Ectodermal cell (in vitro differentiated cells): ENCODE measurements at regions not wholly inside any gene's neighbourhood (a gene's known extent, or its start where the extent isn't known, plus 50 kb on each side); places are given as distances from the start of the nearest gene placed in this dataset.

Source experiments
- H3K27ac ChIP-seq: 2 replicates; pipeline ENCODE4 v1.7.0; 2013; ENCODE audit warnings: mild to moderate bottlenecking, low read depth, low read length; ENCODE audit not compliant: insufficient read depth, poor library complexity, severe bottlenecking
- H3K27me3 ChIP-seq: 2 replicates; pipeline ENCODE4 v1.7.0; 2013; ENCODE audit warnings: mild to moderate bottlenecking, low read length; ENCODE audit not compliant: insufficient read depth, control insufficient read depth, poor library complexity, severe bottlenecking
- H3K36me3 ChIP-seq: one replicate; pipeline ENCODE4 v1.7.0; 2013; ENCODE audit warnings: low read length; ENCODE audit not compliant: control insufficient read depth, insufficient read depth
- H3K4me1 ChIP-seq: one replicate; pipeline ENCODE4 v1.7.0; 2013; ENCODE audit warnings: low read length; ENCODE audit not compliant: control insufficient read depth, insufficient read depth
- H3K4me3 ChIP-seq: 2 replicates; pipeline ENCODE4 v1.7.0; 2013; ENCODE audit warnings: low read depth, low read length, control low read depth; ENCODE audit not compliant: insufficient read depth
- H3K9me3 ChIP-seq: 2 replicates; pipeline ENCODE4 v1.7.0; 2013; ENCODE audit warnings: mild to moderate bottlenecking, low read length, moderate library complexity; ENCODE audit not compliant: control insufficient read depth
- WGBS, 2 experiments: methylation state at CpG; one replicate each; pipeline ENCODE4 v1.1.7; 2013; ENCODE audit warnings: missing lambda C conversion rate in 2 of 2; 5-methylcytosine and 5-hydroxymethylcytosine counted together

DNA sequence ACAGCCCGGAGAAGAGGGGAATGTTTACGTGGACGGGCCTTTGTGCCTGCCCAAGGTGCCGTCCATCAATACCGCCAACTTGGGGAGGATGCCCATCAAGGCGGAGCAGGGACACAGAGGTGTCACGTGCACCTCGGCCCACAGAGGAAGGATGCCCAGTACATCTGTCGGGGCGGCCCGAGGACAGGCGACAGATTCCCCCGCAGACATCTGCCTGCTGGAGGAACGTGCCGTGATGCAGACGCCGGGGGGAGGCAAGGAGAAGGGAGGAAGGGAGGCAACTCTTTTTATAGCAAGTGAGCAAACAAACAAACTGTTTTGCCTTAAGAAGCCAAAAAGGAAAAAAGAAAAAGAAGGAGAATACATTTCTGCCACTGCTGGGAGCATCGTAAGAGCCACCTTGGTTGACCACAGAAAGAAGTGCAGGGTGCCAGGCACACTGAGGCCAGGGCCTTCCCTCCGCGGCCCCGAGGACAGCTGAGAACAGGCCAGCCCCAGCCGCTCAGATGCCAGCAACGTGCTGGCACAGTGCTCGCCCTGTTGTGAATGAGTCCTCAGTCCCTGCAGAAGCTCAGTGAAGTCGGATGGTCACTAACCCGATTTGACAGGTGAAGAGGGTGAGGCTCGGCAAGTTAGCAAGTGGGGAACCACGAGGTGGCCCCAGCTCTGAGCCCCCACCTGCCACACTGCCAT lies 146.4 kb downstream of the RBFOX3 start:
- H3K36me3 ChIP-seq: no peaks in the 10 kb centered on the region
- peaks cover 12% of the 10 kb centered on the region for H3K4me1 ChIP-seq
- H3K27ac ChIP-seq: no peak overlapping the region
- no peaks in the 10 kb centered on the region for H3K9me3 ChIP-seq
- H3K4me3 ChIP-seq: no peak overlapping the region
- WGBS, 2 experiments: 92 to 94% methylated on average over 28 of the region's 28 CpGs
- H3K27me3 ChIP-seq: no peaks in the 10 kb centered on the region

DNA sequence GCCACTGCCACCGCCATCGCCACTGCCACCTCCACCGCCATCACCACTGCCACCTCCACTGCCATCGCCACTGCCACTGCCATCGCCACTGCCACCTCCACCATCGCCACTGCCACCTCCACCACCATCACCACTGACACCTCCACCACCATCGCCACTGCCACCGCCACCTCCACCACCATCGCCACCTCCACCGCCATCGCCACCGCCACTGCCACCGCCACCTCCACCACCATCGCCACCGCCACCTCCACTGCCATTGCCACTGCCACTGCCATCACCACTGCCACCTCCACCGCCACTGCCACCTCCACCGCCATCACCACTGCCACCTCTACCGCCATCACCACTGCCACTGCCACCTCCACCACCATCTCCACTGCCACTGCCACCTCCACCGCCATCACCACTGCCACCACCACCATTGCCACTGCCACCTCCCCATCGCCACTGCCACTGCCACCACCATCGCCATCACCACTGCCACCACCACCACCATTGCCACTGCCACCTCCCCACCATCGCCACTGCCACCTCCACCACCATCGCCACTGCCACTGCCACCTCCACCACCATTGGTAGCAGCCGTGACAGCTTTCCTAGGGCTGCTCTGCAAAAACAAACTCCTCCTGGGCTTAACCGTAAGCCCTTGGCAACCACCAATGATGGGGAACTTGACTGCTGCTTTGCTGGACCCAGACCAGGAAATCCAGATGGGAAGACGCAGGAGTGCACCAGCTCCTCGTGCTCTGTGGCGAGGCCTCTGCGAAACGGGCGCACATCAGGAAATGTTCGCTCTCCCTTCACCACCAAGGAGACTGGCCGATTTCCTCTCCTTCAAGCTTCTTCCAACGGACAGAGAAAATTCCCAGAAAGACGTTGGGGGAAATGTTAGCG lies 147.2 kb downstream of the RBFOX3 start:
- Histone ChIP-seq H3K4me1 (peaks cover 12% of the 10 kb centered on the region), H3K36me3 (no peaks in the 10 kb centered on the region), H3K27me3 (no peaks in the 10 kb centered on the region), H3K27ac (no peak overlapping the region), H3K9me3 (no peaks in the 10 kb centered on the region), H3K4me3 (no peak overlapping the region)
- WGBS, 2 experiments: 93 to 94% methylated on average over 36 of the region's 36 CpGs

DNA sequence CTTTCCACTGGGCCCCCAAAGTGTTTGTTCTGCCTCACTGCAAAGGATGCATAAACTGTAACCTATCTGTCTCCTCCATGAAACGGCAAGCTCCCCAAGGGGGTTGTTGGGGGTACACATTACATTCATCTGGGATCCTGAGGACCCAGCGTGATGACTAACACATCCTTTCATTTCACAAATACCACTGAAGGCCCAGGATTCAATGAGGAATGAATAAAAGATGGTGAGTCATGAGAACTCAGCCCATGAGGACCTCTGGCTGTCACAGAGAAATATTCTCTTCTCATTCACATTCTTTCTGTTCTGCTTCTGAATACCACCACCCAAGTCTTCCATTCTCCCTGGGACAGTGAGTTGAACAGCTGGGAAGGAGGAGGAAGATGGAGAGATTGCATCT lies 149.8 kb downstream of the RBFOX3 start:
- 98 to 100% methylated on average over 1 to 2 of the region's 2 CpGs for WGBS, 2 experiments
- Histone ChIP-seq H3K27me3 (no peaks in the 10 kb centered on the region), H3K27ac (no peak overlapping the region), H3K9me3 (no peaks in the 10 kb centered on the region), H3K36me3 (no peaks in the 10 kb centered on the region), H3K4me1 (peaks cover 12% of the 10 kb centered on the region), H3K4me3 (no peak overlapping the region)

DNA sequence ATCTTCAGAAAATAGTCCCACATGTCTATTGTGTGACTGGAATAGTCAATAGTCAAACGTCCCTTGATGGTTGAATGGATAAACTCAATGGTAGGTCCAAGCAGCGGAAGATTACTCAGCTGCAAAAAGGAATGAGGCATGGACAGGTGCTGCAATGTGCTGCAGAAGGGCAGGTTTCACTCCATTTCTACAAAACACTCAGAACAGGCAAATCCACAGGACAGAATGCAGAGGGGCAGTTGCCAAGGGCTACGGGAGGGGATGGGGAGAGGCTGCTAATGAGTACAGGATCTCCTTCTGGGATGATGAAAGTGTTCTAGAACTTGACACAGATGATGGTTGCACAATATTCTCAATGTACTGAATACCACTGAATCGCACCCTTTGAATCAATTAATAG lies 151.0 kb downstream of the RBFOX3 start:
- H3K36me3 ChIP-seq: no peaks in the 10 kb centered on the region
- H3K27ac ChIP-seq: no peak overlapping the region
- no peaks in the 10 kb centered on the region for H3K9me3 ChIP-seq
- H3K4me1 ChIP-seq: peaks cover 3% of the 10 kb centered on the region
- no peak overlapping the region for H3K4me3 ChIP-seq
- H3K27me3 ChIP-seq: no peaks in the 10 kb centered on the region
- WGBS, 2 experiments: 85 to 93% methylated on average over 4 of the region's 4 CpGs

DNA sequence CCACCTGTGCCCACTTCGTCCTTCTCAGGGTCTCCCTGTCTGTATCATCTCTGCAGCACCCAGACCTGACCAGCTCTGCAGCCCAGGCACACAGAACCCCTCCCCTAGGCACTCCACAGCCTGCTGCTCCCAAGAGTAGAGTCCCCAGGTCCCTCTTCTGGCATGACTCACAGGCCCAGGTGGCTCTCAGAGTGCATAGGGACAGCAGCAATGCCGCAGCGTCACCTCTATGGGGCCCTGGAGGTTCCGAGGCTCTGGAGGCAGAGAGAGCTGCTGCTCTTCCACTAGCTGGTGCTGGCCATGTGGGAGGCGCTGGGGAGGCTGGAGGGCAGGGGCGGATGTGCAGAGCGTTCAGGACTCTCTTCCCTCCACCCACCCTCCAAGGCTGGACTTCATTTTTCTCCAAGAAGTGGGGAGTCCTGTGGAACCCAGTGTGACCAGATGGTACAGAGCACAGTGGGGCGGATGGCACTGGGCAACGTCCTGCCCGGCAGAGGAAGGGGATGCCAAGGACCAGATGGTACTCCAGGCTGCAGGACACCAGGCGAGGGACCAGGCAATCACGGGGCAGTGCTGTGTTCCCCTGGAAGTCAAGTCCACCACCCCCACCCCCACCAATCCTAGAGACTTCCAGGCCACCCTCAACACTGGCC lies 151.7 kb downstream of the RBFOX3 start:
- H3K27me3 ChIP-seq: no peaks in the 10 kb centered on the region
- no peaks in the 10 kb centered on the region for H3K9me3 ChIP-seq
- 84 to 87% methylated on average over 12 of the region's 12 CpGs for WGBS, 2 experiments
- no peaks in the 10 kb centered on the region for H3K4me1 ChIP-seq
- no peak overlapping the region for H3K4me3 ChIP-seq
- no peaks in the 10 kb centered on the region for H3K36me3 ChIP-seq
- H3K27ac ChIP-seq: no peak overlapping the region

DNA sequence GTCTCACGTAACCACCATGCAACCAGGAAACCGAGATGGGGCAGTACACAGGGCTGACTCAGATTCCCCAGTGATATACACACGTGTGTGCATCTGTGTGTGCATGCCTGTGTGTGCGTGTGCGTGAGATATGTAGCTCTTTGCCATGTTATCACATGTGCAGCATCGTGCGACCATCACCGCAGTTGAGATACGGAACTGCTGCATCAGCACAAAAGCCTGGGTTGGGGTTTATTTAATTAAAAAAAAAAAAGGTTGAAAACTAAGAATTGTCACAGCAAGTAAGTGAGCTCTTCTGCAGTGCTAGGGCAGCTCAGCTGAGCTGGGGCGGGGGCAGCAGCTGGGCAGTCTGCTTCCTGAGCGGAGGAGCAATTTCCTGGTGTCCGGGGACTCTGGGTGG lies 152.5 kb downstream of the RBFOX3 start:
- WGBS, 2 experiments: 85% methylated on average over 12 of the region's 12 CpGs
- no peak overlapping the region for H3K27ac ChIP-seq
- H3K9me3 ChIP-seq: no peaks in the 10 kb centered on the region
- no peaks in the 10 kb centered on the region for H3K4me1 ChIP-seq
- no peak overlapping the region for H3K4me3 ChIP-seq
- H3K36me3 ChIP-seq: no peaks in the 10 kb centered on the region
- no peaks in the 10 kb centered on the region for H3K27me3 ChIP-seq

DNA sequence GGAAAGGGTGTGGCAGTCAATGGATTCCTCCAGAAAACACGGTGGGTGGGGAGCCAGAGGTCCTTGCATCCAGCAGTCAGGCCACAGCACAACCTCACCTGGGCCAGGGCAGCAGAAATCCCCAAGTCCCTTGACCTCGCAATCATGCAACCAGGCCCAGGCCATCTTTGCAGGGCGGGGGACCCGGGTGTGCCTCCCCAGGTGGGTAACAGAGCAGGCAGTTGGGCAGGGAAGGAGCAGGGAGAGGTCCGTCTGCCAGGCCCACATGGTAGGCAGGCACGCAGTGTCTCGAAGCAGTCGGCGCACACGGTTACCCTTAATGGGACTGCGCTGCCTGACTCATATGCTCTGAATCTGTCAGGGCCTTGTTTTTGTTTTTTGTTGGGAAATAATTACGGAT lies 153.0 kb downstream of the RBFOX3 start:
- no peaks in the 10 kb centered on the region for H3K36me3 ChIP-seq
- WGBS, 2 experiments: 90 to 92% methylated on average over 12 of the region's 12 CpGs
- H3K9me3 ChIP-seq: no peaks in the 10 kb centered on the region
- H3K4me3 ChIP-seq: no peak overlapping the region
- H3K27ac ChIP-seq: no peak overlapping the region
- no peaks in the 10 kb centered on the region for H3K27me3 ChIP-seq
- H3K4me1 ChIP-seq: no peaks in the 10 kb centered on the region

DNA sequence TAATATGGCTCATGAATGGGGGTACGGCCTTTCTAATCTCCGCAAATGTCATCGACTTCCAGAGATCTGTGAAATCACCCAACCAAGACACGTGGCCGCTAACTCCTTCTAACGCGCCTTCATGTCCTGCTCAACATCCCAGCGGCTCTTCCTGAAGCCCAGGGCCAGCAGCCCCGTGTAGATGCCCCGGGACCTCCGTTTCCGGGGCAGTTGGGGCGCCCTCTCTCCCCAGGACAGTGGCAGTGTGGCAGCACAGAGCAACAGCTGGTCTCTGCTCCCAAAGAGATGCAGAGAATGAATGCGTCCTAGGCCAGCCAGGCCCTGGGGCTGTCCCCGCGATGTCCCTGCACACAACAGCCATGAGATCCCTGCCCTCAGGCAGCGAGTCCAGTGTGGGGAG lies 153.5 kb downstream of the RBFOX3 start:
- WGBS, 2 experiments: 90 to 92% methylated on average over 17 of the region's 17 CpGs
- no peaks in the 10 kb centered on the region for H3K36me3 ChIP-seq
- no peak overlapping the region for H3K4me3 ChIP-seq
- no peaks in the 10 kb centered on the region for H3K4me1 ChIP-seq
- no peaks in the 10 kb centered on the region for H3K27me3 ChIP-seq
- H3K27ac ChIP-seq: no peak overlapping the region
- no peaks in the 10 kb centered on the region for H3K9me3 ChIP-seq

DNA sequence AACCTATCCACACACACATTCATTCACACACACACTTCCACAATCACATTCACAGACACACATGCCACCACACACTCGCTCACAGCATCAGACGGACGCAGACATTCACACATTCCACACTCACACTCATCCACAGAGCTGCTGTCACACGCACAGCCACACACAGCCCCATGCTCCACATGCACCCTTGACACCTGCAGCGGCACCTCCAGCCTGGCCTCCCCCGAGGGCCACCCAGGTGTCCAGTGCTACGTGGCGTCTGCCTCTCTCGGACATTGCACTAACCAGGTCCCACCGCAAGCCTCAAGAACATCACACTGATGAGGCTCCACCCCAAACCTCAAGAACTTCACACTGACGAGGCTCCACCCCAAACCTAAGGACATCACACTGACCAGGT lies 155.2 kb downstream of the RBFOX3 start:
- Histone ChIP-seq H3K9me3 (no peaks in the 10 kb centered on the region), H3K27ac (no peak overlapping the region), H3K4me3 (no peak overlapping the region), H3K36me3 (no peaks in the 10 kb centered on the region), H3K27me3 (no peaks in the 10 kb centered on the region), H3K4me1 (no peaks in the 10 kb centered on the region)
- WGBS, 2 experiments: 85 to 89% methylated on average over 11 of the region's 11 CpGs

DNA sequence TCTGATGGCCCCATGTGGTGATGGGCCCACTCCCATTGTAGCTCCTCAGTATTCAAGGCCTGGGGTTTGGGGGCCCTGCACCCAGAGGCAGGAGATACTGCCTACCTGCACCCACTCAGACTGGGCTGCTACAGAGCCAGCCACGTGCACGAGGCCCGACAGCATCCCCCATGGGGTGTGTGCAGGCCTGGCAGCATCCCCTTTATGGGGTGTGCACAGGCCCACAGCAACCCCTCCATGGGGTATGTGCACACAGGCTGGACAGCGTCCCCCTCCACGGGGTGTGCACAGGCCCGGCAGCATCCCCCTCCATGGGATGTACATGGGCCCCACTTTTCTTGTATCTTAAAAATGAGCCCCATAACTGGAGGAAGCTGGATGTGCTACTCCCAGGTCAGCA lies 156.0 kb downstream of the RBFOX3 start:
- no peak overlapping the region for H3K4me3 ChIP-seq
- no peaks in the 10 kb centered on the region for H3K36me3 ChIP-seq
- no peak overlapping the region for H3K27ac ChIP-seq
- H3K4me1 ChIP-seq: no peaks in the 10 kb centered on the region
- no peaks in the 10 kb centered on the region for H3K27me3 ChIP-seq
- whole genome bisulfite sequencing, 2 experiments: 94 to 95% methylated on average over 6 of the region's 6 CpGs
- no peaks in the 10 kb centered on the region for H3K9me3 ChIP-seq
